K562 (cell line): ENCODE measurements at regions not wholly inside any gene's neighbourhood (a gene's known extent, or its start where the extent isn't known, plus 50 kb on each side); places are given as distances from the start of the nearest gene placed in this dataset.

ENCODE experiments used
- FOXP1 ChIP-seq: sonication (generic); formaldehyde crosslinking; IDR thresholded peaks from 2 replicates; pipeline ENCODE4 v1.8.0; 2022; ENCODE audit warnings: mild to moderate bottlenecking, missing genetic modification reagents
- HNRNPK ChIP-seq: fragments of 200-400 bp; formaldehyde crosslinking; IDR thresholded peaks from one replicate; pipeline ENCODE4 v1.6.1; 2018; ENCODE audit warnings: mild to moderate bottlenecking, low read depth, low read length; ENCODE audit not compliant: poor library complexity, severe bottlenecking
- KDM5B ChIP-seq: fragments of 200-600 bp; sonication (generic); IDR thresholded peaks from 2 replicates; pipeline ENCODE4 v1.6.1; 2012; ENCODE audit warnings: low read depth, mild to moderate bottlenecking, moderate library complexity, low read length, control low read depth, inconsistent platforms; ENCODE audit not compliant: insufficient replicate concordance
- POLR2G ChIP-seq: fragments of 200-400 bp; formaldehyde crosslinking; IDR thresholded peaks from 2 replicates; pipeline ENCODE4 v1.6.1; 2017; ENCODE audit warnings: low read depth, mild to moderate bottlenecking, antibody characterized with exemption, low read length, moderate library complexity
- SP2 ChIP-seq: IDR thresholded peaks from 2 replicates; pipeline ENCODE4 v1.6.1; 2011; ENCODE audit warnings: mild to moderate bottlenecking, low read depth, low read length, moderate library complexity; ENCODE audit not compliant: poor library complexity, severe bottlenecking; ENCODE audit errors: extremely low read depth
- TF ChIP-seq, protein P1 (sequence below): fragments of 450-650 bp; IDR thresholded peaks from one replicate; pipeline ENCODE4 v1.6.1; 2018; ENCODE audit warnings: mild to moderate bottlenecking, moderate library complexity; ENCODE audit not compliant: partially characterized antibody
- TF ChIP-seq, protein P2 (sequence below): conservative IDR thresholded peaks from 2 replicates; pipeline ENCODE4 v1.6.1; 2011; ENCODE audit warnings: low read depth, mild to moderate bottlenecking, low read length; ENCODE audit not compliant: control insufficient read depth
- TF ChIP-seq, protein P3 (sequence below): sonication (generic); formaldehyde crosslinking; IDR thresholded peaks from 2 replicates; pipeline ENCODE4 v1.8.0; 2022; ENCODE audit warnings: mild to moderate bottlenecking, missing genetic modification reagents

DNA sequence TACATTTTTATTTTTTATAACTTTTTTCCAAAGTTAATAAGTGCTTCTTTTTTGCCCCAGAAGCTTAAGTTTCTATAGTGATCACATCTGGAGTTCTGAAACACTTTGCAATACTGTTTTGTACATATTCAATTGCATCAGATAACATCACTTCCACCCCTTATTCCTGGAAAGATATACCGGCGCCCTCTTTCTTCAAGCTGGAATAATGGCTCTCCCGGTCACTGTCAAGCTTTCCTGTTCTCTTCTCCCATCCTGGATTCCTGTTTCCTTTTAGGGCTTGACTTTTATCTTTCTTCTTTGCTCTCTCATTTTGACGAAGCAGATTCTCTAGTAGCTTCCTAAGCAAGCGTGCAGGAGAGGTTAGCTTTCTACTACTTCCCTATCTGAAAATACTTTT lies 1866.8 kb downstream of the MRPL39 start (continued):
- TF ChIP-seq, protein P1, sequence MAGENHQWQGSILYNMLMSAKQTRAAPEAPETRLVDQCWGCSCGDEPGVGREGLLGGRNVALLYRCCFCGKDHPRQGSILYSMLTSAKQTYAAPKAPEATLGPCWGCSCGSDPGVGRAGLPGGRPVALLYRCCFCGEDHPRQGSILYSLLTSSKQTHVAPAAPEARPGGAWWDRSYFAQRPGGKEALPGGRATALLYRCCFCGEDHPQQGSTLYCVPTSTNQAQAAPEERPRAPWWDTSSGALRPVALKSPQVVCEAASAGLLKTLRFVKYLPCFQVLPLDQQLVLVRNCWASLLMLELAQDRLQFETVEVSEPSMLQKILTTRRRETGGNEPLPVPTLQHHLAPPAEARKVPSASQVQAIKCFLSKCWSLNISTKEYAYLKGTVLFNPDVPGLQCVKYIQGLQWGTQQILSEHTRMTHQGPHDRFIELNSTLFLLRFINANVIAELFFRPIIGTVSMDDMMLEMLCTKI = no peak
- TF ChIP-seq, protein P2, sequence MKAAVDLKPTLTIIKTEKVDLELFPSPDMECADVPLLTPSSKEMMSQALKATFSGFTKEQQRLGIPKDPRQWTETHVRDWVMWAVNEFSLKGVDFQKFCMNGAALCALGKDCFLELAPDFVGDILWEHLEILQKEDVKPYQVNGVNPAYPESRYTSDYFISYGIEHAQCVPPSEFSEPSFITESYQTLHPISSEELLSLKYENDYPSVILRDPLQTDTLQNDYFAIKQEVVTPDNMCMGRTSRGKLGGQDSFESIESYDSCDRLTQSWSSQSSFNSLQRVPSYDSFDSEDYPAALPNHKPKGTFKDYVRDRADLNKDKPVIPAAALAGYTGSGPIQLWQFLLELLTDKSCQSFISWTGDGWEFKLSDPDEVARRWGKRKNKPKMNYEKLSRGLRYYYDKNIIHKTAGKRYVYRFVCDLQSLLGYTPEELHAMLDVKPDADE = no peak
- TF ChIP-seq KDM5B (no peak), POLR2G (no peak), FOXP1 (CRISPR knock-in tag) (no peak), HNRNPK (no peak), SP2 (no peak)
- TF ChIP-seq, protein P3, sequence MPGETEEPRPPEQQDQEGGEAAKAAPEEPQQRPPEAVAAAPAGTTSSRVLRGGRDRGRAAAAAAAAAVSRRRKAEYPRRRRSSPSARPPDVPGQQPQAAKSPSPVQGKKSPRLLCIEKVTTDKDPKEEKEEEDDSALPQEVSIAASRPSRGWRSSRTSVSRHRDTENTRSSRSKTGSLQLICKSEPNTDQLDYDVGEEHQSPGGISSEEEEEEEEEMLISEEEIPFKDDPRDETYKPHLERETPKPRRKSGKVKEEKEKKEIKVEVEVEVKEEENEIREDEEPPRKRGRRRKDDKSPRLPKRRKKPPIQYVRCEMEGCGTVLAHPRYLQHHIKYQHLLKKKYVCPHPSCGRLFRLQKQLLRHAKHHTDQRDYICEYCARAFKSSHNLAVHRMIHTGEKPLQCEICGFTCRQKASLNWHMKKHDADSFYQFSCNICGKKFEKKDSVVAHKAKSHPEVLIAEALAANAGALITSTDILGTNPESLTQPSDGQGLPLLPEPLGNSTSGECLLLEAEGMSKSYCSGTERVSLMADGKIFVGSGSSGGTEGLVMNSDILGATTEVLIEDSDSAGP (CRISPR knock-in tag) = no peak
